Activated CD4-positive, CD25-positive, alpha-beta regulatory T cell treated with anti-CD3 and anti-CD28 coated beads, Interleukin-2, amount 50 U/mL, for 16 hours (primary cell): ENCODE measurements at regions not wholly inside any gene's neighbourhood (a gene's known extent, or its start where the extent isn't known, plus 50 kb on each side); places are given as distances from the start of the nearest gene placed in this dataset.

Experiments used
- DNase-seq: peaks from one replicate; pipeline ENCODE4 v3.0.0-alpha.2; 2020; ENCODE audit warnings: low read depth, low spot score

- DNase-seq, result no peak
Observed at GRCh38 chr2:2872713-2873449, 504.7 kb downstream of the EIPR1 start.

GRCh38 chr2:2872309-2872617, 505.4 kb downstream of the EIPR1 start:
- DNase-seq, result no peak

DNA sequence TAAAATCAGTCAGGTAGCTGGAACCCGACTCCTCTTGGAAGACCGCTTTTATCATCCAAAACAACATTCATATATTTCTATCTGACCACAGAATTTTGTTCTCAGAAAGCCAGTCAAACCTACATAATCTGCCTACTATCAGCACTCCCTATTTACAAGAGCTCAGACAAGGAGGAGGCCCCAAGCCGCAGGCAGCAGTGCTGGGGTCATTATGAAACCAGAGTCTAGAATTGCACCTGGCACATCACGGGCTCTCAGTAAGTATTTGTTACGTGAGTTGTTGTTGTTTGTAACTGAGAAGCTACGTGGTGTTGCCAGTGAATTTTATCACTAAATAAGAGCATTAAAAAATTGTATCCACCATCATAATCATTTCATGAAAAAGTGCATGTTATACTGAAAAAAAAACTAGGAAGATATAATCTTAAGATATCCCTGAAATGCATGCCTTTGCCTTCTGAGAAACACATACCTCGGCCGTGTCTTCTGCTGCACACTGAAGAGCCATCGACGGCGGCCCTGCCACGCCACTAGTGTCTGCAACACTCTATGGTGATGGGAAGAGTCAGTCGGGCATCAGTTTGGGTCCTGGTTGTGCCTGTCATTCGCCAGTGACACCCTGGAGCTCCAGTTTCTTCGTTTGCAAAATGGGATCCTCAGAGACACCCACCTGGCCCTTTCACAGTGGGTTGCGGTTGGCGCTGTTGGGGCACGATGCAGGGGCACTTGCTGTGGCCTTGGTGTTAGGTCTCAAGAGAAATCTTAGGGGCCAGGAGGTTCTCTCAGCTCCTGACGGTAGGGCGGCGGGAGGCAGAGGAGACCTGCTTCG, 505.9 kb downstream of the EIPR1 start:
- DNase-seq, result no peak

- no peak for DNase-seq
Observed at GRCh38 chr2:2870106-2870505, 507.5 kb downstream of the EIPR1 start.

DNA sequence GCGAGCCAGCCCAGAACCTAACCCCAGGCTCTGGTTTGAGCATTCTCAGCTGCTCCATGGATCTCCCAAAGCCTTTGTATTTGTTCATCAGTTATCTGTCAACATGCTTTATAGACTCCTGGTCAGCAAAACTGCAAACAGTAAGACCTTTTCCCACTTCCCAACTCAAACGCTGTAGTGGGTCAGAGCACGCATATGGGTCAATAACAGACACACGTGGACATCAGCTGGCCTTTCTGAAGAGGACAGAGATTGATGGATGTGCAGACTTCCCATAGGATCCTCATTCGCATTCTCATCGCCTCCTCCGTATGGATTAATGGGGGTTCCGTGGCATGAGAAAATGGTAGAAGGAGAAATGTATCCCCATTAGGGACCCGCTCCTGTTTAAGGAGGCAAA, 508.1 kb downstream of the EIPR1 start:
- DNase-seq, result no peak

DNA sequence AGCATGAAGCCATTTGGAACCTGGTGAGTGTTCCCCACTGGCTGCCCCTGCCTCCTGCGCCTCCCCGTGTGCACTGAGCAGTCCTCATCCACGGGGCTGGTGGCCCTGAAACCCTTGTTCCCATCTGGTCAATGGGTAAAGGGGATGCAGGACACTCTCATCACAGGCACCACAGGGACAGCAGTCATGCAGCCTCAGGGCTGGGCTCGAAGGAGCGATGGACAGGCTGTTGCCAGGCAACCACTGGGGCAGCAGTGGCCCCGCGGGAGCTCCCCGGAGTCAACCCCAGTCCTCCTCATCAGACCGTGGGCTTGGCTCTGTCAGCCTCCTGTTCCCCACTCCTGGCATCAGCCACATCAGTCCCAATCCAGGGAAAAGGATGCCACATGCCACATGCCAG, 509.5 kb downstream of the EIPR1 start:
- DNase-seq, result no peak

DNA sequence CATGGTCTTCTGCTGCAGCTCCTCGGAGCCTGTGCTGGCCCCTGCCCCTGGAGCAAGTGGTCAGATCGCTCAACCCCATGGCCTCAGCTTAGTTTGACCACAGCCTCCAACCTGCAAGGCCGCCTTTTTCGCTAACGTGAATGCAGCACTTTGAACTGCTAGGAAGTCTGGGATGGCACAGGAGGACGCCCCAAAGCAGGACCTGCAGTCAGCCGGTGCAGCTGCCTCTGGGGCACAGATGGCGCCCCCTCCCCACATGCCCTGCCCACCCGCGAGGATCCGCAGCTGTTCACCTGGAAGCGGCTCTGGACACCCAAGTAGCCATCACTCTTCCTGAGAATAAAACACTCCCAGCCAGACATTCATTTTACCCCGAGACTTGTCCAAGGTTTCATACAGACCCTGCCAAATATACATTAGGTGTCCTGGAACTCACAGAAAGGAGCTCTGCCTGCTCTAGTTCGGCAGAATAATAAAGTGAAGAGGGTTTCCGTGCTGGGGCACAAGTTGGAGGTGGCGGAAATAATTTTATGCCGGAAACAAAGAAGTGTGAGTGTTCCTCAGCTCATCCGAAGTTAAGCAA, 510.1 kb downstream of the EIPR1 start:
- no peak for DNase-seq

DNA sequence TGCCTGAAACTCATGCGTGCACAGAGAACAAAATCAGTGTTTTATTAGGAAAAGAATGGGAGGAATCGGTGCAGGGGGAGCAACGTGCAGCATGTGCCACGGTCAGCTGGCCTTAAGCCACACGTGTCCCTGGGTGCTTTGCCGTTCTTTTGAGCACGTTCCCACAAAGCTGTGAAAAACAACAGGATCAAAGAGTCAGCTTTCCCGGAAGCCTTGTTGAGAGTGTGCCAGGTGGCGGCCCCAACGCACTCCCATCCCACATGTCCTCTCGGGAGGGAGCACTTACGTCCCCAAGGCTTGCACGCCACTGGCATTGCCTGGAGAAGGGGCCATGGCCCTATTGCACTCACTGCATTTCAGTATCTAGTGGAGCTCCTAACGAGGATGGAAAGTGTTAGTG, 511.2 kb downstream of the EIPR1 start:
- DNase-seq, result no peak

DNA sequence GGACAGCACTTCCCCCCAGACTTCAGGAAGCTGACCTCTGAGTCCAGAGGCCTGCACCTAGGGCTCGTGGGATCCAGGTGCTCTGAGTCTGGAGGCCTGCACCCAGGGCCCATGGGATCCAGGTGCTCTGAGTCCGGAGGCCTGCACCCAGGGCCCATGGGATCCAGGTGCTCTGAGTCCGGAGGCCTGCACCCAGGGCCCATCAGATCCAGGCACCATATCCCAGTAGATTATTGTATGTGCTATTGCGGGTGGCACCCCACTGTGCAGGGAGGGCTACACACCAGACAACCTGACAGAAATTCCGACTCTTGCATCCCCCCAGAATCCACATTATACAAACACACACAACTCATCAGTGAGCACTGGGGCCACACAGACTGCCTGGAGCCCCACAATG, 515.2 kb downstream of the EIPR1 start:
- no peak for DNase-seq

DNA sequence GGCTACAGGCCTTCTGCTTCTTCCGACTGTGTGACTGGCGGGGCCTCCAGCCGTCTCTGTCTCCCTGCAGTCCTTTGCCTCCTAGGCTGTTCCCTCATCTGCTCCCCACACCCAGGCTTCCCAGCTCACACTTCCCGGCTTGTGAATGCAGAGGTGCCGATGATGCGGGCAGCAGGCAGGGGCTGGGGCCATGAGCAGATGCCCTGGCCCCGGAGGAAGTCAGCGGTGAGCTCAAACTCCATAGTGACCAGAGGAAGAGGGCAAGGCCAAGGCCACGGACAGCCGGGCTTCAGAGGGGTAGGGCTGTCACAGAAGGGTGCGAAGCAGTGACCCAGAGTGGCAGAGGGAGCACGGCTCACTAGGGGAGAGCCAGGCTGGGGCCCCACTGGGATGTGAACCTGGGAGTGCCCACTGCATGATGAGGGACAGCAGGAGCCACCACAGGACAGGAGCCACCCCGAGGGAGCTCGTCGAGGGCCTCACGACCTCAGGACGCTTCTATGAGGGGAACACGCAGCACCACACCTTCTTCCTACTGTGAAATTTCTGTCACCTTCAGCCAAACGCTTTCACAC, 515.9 kb downstream of the EIPR1 start:
- DNase-seq, result no peak

- no peak for DNase-seq
Observed at GRCh38 chr2:2860589-2861300, 516.9 kb downstream of the EIPR1 start.

GRCh38 chr2:2859732-2860131, 517.9 kb downstream of the EIPR1 start:
- no peak for DNase-seq

DNA sequence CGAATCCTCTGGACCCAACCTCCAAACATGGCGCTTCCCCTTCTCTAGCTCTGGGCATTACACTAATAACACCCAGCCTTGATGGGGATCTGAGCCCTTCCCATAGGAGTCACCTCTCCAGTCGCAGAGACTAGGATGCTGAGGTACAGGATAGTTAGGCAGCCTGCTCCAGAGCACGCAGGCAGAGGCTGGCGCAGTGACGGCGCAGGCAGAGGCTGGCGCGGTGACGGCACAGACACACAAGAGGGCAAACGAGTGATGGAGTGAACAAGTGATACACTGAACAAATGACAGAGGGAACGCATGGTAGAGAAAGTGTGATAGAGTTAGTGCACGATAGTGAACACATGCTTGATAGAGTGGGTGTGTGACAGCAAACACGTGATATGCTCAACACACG, 518.5 kb downstream of the EIPR1 start:
- DNase-seq, result no peak

GRCh38 chr2:2856723-2857415, 520.7 kb downstream of the EIPR1 start:
- no peak for DNase-seq

GRCh38 chr2:2855297-2855696, 522.3 kb downstream of the EIPR1 start:
- no peak for DNase-seq

DNA sequence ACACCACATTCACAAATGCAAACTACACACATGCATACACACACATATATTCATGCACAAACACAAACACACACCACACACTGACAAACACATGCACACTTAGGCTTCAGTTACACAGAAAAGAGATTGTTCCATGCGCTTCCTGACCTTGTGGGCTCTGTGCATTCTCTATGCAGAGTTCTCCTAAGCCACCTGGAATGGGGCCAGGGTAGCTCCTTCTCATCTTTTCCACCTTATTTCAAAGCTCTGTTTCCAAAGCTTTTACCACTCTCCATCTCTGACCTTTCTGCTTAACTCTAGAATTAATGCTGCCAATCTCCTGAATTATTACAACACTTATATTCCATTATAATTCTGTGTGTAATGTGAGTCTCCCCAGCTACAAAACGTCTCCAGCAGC, 522.3 kb upstream of the MYT1L start:
- no peak for DNase-seq

DNA sequence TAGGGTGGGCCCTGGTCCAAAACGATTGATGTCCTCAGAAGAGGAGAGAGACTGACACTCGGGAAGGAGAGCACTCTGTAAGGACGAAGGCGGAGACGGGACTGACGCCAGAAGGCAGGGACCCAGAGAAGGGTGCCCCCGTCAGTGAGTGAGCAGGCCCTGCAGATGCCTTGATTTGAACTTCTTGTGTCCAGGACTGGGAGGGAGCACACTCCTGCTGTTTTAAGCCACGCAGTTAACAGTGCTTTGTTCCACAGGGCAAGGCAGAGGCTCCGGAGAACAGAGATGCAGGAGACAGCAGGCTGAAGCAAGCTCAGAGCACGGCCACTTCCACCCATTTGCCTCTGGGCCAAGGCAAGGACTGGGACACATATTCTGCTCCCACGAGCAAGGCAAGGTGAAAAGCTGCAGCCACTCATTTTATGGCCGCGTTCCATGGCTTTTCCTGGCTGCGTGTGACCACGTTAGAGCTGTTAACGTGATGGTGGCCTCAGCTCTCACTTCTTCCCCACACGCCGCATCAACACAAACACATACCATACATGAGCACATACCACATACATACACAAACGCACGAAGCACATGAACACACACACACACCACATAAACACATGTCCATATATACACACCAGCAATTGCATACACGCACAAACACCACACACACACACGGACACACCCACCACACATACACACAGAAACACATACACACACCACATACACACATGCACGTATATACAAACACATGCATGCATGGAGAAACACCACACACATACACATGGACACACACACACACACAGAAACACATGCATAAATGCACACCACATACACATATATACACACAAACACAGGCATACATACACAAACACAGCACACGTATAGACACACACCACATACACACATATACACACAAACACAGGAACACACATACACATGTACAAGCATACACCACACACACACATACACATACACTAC, 521.0 kb upstream of the MYT1L start:
- DNase-seq, result no peak

GRCh38 chr2:2851316-2851715, 520.2 kb upstream of the MYT1L start:
- no peak for DNase-seq

DNA sequence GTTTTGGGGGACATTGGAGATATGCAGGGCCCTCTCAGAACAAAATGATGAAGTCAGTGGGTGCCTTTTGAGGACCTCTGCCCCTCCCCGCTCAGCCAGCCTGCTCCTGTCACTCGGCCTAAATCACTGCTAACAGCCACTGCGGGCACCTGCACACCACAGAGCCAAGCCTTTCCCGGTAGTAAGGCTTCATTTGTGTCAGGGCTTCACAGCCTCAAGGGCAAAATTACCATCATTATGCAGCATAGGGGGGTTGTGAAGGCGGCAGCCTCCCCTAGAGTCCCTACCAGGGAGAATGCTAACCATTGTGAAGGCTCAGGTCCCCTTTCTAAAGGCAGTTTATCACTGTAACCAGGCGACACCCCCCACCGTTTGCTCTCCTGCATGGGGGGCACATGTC, 519.8 kb upstream of the MYT1L start:
- no peak for DNase-seq

DNA sequence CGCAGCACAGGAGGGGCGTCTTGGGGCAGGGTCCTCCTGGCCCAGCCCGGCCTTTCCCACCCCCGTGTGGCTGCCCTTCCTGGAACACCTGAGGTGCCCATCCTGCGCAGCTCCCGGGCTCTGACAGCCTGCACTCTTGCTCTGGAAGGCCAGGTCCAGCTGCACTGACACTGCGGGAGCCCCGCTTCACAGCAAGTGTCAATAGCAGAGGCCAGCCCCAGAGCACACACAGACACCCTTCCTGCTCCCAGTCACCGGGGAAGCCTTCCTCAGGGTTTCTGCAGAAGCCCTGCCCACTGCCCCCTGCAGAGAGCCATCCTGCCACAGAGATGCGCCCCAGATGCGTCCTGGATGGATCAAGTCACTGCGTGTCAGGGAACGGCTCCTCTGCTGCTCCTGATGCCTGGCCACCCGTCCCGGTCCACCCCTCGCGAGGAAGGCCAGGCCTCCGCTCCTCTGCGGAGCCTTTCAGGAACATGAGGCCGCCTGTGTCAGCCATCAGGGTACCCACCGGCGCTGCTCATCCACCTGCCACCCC, 519.2 kb upstream of the MYT1L start:
- no peak for DNase-seq
